CD14-positive monocyte (primary cell): ENCODE measurements at regions not wholly inside any gene's neighbourhood (a gene's known extent, or its start where the extent isn't known, plus 50 kb on each side); places are given as distances from the start of the nearest gene placed in this dataset.

Experiments
- DNase-seq, 3 donors: peaks; one replicate each; pipeline ENCODE4 v3.0.0-alpha.2; 2011 to 2022
- H2AFZ ChIP-seq: 2 replicates; pipeline ENCODE4 v1.6.0; 2012; ENCODE audit warnings: mild to moderate bottlenecking, low read depth, low read length, inconsistent platforms; ENCODE audit not compliant: insufficient read depth, poor library complexity, severe bottlenecking
- H3K27ac ChIP-seq, 2 donors: 1 replicate in 1 of 2; 2 replicates in 1 of 2; pipeline ENCODE4 v1.5.1; 2012 to 2013; ENCODE audit warnings: low read length in 2 of 2, control low read depth in 1 of 2, inconsistent platforms in 1 of 2, low read depth in 1 of 2, mild to moderate bottlenecking in 1 of 2
- H3K27me3 ChIP-seq, 2 donors: one replicate each; pipeline versions ENCODE4 v1.6.0 to v1.6.1; 2011 to 2013; ENCODE audit warnings: low read length in 2 of 2; ENCODE audit not compliant: control insufficient read depth in 2 of 2, insufficient read depth in 2 of 2
- H3K36me3 ChIP-seq, 2 donors: replicated peaks in 1 of 2; 1 replicate in 1 of 2; 2 replicates in 1 of 2; pipeline versions ENCODE4 v1.5.1 to v1.6.1; 2012 to 2013; ENCODE audit warnings: low read length in 2 of 2, control low read depth in 1 of 2, inconsistent platforms in 1 of 2, mild to moderate bottlenecking in 1 of 2; ENCODE audit not compliant: insufficient read depth in 2 of 2, control insufficient read depth in 1 of 2
- H3K4me1 ChIP-seq, 2 donors: 1 replicate in 1 of 2; 2 replicates in 1 of 2; pipeline versions ENCODE4 v1.5.1 to v1.6.1; 2012 to 2013; ENCODE audit warnings: low read length in 2 of 2, control low read depth in 1 of 2, inconsistent platforms in 1 of 2, mild to moderate bottlenecking in 1 of 2, moderate library complexity in 1 of 2; ENCODE audit not compliant: insufficient read depth in 2 of 2, control insufficient read depth in 1 of 2
- H3K4me2 ChIP-seq: replicated peaks from 2 replicates; pipeline ENCODE3; 2012; ENCODE audit warnings: low read length, moderate library complexity, mild to moderate bottlenecking; ENCODE audit not compliant: poor library complexity, severe bottlenecking; ENCODE audit errors: extremely low read depth
- H3K4me3 ChIP-seq, 3 experiments: fragments of 200-600 bp in 1 of 3; sonication (generic) in 1 of 3; replicated peaks in 1 of 3; 1 replicate in 2 of 3; 2 replicates in 1 of 3; pipeline ENCODE4 v1.5.1; 2011 to 2013; ENCODE audit warnings: low read length in 3 of 3, mild to moderate bottlenecking in 3 of 3, control low read depth in 2 of 3, low read depth in 2 of 3, inconsistent platforms in 1 of 3, moderate library complexity in 1 of 3
- H3K79me2 ChIP-seq: 2 replicates; pipeline ENCODE4 v1.6.0; 2012; ENCODE audit warnings: mild to moderate bottlenecking, control low read depth, inconsistent platforms, low read length, moderate library complexity; ENCODE audit not compliant: insufficient read depth
- H3K9ac ChIP-seq: 2 replicates; pipeline ENCODE4 v1.6.0; 2017; ENCODE audit warnings: low read length, mild to moderate bottlenecking; ENCODE audit not compliant: insufficient read depth, poor library complexity, severe bottlenecking
- H3K9me3 ChIP-seq, 2 donors: replicated peaks in 1 of 2; 1 replicate in 1 of 2; 2 replicates in 1 of 2; pipeline versions ENCODE4 v1.5.1 to v1.6.1; 2012 to 2013; ENCODE audit warnings: low read length in 2 of 2, control low read depth in 1 of 2; ENCODE audit not compliant: control insufficient read depth in 1 of 2, insufficient read depth in 1 of 2
- H4K20me1 ChIP-seq: 2 replicates; pipeline ENCODE4 v1.6.0; 2012; ENCODE audit warnings: mild to moderate bottlenecking, low read length, control low read depth, moderate library complexity; ENCODE audit not compliant: insufficient read depth
- H3K27ac Mint-ChIP-seq, 7 donors: one replicate each; pipeline ENCODE4 v1.8.0; 2020; ENCODE audit warnings: mild to moderate bottlenecking in 7 of 7, mixed read lengths in 7 of 7, moderate library complexity in 6 of 7, inconsistent platforms in 2 of 7
- H3K27me3 Mint-ChIP-seq, 3 donors: one replicate each; pipeline ENCODE4 v1.8.0; 2021 to 2022; ENCODE audit warnings: low read depth in 3 of 3, mild to moderate bottlenecking in 3 of 3, mixed read lengths in 3 of 3, moderate library complexity in 3 of 3, inconsistent platforms in 1 of 3
- H3K36me3 Mint-ChIP-seq, 2 donors: one replicate each; pipeline ENCODE4 v1.8.0; 2020; ENCODE audit warnings: mixed read lengths in 2 of 2, inconsistent platforms in 1 of 2, mild to moderate bottlenecking in 1 of 2
- H3K4me1 Mint-ChIP-seq: one replicate; pipeline ENCODE4 v1.8.0; 2020; ENCODE audit warnings: mild to moderate bottlenecking, mixed read lengths
- H3K4me3 Mint-ChIP-seq, 2 donors: one replicate each; pipeline ENCODE4 v1.8.0; 2020; ENCODE audit warnings: mild to moderate bottlenecking in 2 of 2, mixed read lengths in 2 of 2, moderate library complexity in 1 of 2
- H3K9me3 Mint-ChIP-seq, 7 donors: one replicate each; pipeline ENCODE4 v1.8.0; 2020 to 2022; ENCODE audit warnings: mixed read lengths in 7 of 7, mild to moderate bottlenecking in 6 of 7, moderate library complexity in 6 of 7, inconsistent platforms in 2 of 7
- WGBS: methylation state at CpG from one replicate; pipeline ENCODE4 v1.1.5; 2013; ENCODE audit warnings: missing lambda C conversion rate; ENCODE audit not compliant: insufficient coverage; 5-methylcytosine and 5-hydroxymethylcytosine counted together
- intact Hi-C, 2 donors: fragments of 100-400 bp; cut with micrococcal nuclease; formaldehyde crosslinking; loops; one replicate each; pipeline versions ENCODE4 v1.15.0 to v1.15.1; 2023
- TF ChIP-seq, protein P1 (sequence below): fragments of 200-600 bp; IDR thresholded peaks from one replicate; pipeline ENCODE4 v1.8.0; 2022; ENCODE audit warnings: antibody characterized with exemption, mild to moderate bottlenecking

DNA sequence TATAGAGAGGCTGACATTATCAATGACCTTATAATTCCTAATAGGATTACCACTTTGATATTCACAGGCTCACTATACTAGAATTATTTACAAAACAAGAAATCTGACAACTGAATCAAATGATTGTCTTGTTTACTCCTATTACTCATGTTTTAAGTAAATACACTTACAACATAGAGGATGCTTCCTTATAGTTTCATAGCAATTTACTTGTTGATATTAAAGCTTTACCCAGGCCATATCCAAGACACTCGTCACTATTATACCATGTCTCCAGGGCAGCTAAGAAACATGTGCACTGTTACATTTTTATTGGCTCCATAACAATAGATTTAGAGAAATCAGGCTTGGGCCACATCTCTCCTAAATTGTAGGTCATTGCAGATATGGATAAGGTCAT lies 276.9 kb downstream of the HGF start:
- no peak for DNase-seq
- no peak overlapping the region for H3K27ac Mint-ChIP-seq
- H3K27me3 ChIP-seq, result no peaks in the 10 kb centered on the region
- H3K27me3 Mint-ChIP-seq, result no peaks in the 10 kb centered on the region
- no peak overlapping the region for H2AFZ ChIP-seq
- intact Hi-C loops, result no loop called here
- peaks cover 9% of the 10 kb centered on the region for H3K4me1 Mint-ChIP-seq
- no CpG with 5 or more reads among the region's 1 CpG for WGBS
- no peaks in the 10 kb centered on the region for H3K36me3 ChIP-seq
- H3K9me3 ChIP-seq, result no peaks in the 10 kb centered on the region
- no peaks in the 10 kb centered on the region for H3K36me3 Mint-ChIP-seq
- no peak overlapping the region for H3K4me3 Mint-ChIP-seq
- H3K9me3 Mint-ChIP-seq, result peaks cover 0 to 4% (median 0%) of the 10 kb centered on the region in 7 donors
- no peaks in the 10 kb centered on the region for H4K20me1 ChIP-seq
- no peak overlapping the region for H3K27ac ChIP-seq
- TF ChIP-seq, protein P1, sequence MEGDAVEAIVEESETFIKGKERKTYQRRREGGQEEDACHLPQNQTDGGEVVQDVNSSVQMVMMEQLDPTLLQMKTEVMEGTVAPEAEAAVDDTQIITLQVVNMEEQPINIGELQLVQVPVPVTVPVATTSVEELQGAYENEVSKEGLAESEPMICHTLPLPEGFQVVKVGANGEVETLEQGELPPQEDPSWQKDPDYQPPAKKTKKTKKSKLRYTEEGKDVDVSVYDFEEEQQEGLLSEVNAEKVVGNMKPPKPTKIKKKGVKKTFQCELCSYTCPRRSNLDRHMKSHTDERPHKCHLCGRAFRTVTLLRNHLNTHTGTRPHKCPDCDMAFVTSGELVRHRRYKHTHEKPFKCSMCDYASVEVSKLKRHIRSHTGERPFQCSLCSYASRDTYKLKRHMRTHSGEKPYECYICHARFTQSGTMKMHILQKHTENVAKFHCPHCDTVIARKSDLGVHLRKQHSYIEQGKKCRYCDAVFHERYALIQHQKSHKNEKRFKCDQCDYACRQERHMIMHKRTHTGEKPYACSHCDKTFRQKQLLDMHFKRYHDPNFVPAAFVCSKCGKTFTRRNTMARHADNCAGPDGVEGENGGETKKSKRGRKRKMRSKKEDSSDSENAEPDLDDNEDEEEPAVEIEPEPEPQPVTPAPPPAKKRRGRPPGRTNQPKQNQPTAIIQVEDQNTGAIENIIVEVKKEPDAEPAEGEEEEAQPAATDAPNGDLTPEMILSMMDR, result no peak
- H3K4me2 ChIP-seq, result no peak overlapping the region
- peaks cover 7 to 8% of the 10 kb centered on the region in 2 donors for H3K4me1 ChIP-seq
- H3K4me3 ChIP-seq, result no peak overlapping the region
- H3K79me2 ChIP-seq, result no peaks in the 10 kb centered on the region
- H3K9ac ChIP-seq, result no peak overlapping the region

DNA sequence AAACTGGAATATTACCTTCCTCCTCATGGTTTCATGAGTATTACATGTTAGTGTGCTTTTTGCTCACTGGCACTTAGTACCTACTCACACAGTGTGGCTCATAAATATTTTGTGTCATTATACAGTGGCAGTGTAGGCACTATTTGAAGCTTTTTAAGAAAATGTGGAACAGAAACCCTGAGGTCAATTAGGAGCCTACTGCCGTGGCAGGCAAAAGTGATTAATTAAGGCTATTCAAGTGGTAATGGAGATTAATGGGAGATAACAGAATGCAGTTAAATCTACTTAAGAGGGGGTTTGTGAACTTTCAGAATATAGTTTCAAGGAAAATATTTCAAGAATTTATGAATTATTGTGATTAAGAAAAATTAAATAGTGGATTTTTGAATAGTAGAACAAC lies 277.6 kb downstream of the HGF start:
- Mint-ChIP-seq H3K4me3 (no peak overlapping the region), H3K36me3 (no peaks in the 10 kb centered on the region), H3K27me3 (no peaks in the 10 kb centered on the region), H3K27ac (no peak overlapping the region), H3K9me3 (peaks cover 0 to 4% (median 2%) of the 10 kb centered on the region in 7 donors), H3K4me1 (peaks cover 16% of the 10 kb centered on the region)
- intact Hi-C loops, result no loop called here
- Histone ChIP-seq H2AFZ (no peak overlapping the region), H3K79me2 (no peaks in the 10 kb centered on the region), H4K20me1 (no peaks in the 10 kb centered on the region), H3K4me1 (peaks cover 12 to 13% of the 10 kb centered on the region in 2 donors), H3K9me3 (no peaks in the 10 kb centered on the region), H3K27ac (no peak overlapping the region), H3K9ac (no peak overlapping the region), H3K27me3 (no peaks in the 10 kb centered on the region), H3K4me2 (no peak overlapping the region), H3K36me3 (no peaks in the 10 kb centered on the region), H3K4me3 (no peak overlapping the region)
- whole genome bisulfite sequencing, result 0% methylated on average over 1 of the region's 1 CpG
- TF ChIP-seq, protein P1, result no peak
- no peak for DNase-seq
